HG03442 (cell line): ENCODE measurements at regions not wholly inside any gene's neighbourhood (a gene's known extent, or its start where the extent isn't known, plus 50 kb on each side); places are given as distances from the start of the nearest gene placed in this dataset.
"Not testable (repeated sequence)": the region's sequence is repeated elsewhere in the genome, so short reads cannot be mapped to it uniquely, and the experiment has no call there.

Experiments
- ATAC-seq: cut with Tn5 transposase; IDR thresholded peaks from one replicate; pipeline ENCODE4 v1.9.1; 2021; ENCODE audit warnings: mild to moderate bottlenecking, moderate library complexity; ENCODE audit not compliant: unreplicated experiment

DNA sequence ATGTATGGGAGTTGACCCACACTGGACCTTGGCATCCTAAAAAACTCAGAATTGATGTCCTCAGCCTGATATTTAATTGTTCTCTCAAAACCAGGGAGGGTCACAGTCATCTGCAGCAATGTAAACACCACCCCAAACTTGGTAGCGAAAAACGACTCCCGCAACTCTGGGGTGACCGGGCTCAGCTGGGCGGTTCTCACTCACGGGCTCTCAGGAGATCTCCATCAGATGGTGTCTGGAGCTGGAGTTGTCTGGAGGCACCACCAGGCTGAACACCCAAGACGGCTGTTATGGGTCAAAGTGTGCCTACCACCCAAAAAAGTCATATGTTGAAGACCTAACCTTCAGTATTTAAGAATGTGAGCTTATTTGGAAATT is 50.9 kb upstream of the NXT1 start:
- ATAC-seq, result no peak

DNA sequence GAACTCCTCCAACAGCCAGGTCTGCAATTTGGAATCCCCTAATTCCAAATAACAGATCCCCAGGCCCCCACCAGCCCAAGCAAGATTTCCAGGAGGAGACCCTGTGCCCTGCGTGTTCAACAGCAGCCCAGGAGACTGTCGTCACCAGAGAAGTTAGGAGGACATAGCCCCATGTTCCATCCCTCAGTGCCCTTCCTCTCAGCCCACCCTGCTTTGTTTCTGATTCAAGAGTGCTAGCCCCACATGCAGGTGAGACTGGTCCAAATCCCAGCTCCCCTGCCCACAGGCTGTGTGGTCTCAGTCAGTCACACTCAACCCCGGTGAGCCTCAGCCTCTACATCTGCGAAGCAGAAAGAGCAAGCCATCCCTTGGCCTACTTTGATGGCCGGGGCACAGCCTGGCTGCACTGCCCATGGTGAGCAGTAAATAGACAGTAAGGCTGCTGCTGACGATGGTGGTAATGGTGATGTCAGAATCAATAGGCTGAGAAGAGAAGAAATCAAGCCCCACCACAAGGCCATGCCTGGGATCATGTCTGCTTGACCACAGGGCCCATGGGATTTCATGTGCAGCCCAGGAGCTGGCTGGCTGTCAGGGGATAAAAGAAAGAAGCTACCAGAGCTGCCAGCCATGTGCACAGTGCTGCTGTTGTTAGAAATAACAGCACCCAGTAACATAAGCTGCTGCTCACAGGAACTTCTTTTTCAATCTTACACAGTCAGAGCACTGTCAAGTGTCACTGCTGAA is 51.5 kb upstream of the NXT1 start:
- no peak for ATAC-seq

DNA sequence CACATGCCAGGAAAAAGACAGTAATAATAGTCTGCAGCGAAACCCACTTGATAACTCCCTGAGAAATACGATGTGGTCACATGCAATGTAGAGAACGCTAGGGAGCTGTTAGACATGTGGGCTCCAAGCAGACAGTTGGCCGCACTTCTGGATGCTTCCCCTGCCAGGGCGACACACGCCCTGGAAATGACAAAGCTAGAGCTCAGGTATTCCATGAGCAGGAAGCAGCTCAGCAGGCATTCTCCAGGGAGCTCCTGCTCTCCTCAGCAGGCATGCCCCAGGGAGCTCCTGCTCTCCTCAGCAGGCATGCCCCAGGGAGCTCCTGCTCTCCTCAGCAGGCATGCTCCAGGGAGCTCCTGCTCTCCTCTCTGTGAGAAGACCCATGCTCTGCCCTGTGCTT is 52.4 kb upstream of the NXT1 start:
- ATAC-seq, result no peak

DNA sequence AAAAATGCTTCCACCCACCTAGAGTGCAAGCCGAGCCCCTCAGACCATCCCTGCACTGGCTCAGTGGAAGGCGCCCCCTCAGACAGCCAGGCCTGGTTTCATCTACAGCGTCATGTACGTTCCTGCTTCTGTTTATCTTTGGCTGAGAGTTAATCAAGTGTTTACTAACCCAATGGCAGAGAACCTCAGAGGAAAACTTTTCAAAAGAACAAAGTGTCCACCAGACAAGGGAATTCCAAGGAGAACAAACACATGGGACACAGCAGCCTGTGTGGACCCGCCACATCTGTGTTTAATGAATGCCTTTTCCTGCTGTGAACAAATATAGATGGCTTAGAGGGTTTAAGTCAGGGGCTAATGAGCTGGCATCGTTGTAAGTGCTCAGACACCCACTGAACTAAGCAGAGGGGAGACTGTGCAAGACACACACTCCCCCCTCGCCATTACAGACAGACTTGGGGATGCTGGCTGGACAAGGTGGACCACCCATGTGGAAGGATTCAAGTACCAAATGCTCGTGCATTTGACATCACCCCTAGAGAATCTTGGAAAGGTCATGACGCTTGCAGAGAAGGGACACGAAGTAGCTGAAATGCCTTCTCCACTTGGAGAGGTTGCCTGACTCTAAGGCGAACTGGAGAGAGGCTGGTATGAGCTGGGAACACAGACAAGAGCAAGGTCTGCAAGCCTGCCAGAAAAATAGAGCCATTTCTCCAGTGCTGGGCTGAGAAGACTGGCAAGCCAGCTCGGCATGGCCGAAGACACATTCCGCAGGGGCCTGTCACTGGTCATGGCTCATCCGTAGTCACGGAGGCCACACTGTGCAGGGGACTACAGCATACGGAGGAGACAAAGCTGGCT is 53.5 kb upstream of the NXT1 start:
- no peak for ATAC-seq

- ATAC-seq, result no peak
Measured at GRCh38 chr20:23295934-23296333, 54.7 kb upstream of the NXT1 start.

DNA sequence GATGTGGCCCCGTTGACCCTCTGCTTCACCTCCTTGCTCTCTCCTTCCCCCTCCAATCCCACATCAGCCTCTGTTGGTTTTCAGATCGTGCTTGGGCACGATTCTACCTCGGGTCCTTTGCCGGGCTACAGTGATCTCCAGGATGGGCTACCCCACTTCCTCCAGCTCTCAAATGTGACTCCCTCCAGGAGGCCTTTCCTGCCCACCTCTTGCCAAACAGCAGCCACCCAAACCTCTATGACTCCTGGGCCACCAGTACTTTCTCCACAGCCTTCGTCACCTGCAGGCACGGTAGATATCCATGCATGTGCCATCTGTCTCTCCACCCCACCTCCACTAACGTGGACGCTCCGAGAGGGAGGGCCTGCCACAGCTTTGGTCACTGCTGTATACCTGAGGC is 55.9 kb upstream of the NXT1 start:
- no peak for ATAC-seq

- no peak for ATAC-seq
Measured at GRCh38 chr20:23294166-23294565, 56.4 kb upstream of the NXT1 start.

- ATAC-seq, result no peak
Measured at GRCh38 chr20:23293689-23294088, 56.9 kb upstream of the NXT1 start.

DNA sequence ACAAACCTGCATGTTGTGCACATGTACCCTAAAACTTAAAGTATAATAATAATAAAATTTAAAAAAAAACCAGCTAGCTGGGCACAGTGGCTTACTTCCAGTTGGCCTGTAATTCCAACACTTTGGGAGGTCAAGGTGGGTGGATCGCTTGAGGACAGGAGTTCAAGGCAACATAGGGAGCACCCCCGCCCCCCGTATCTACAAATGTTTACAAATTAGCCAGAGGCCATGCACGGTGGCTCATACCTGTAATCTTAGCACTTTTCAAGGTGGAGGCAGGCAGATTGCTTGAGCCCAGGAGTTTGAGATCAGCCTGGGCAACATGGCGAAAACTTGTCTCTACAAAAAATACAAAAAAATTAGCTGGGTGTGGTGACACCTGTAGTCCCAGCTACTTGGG is 58.3 kb upstream of the NXT1 start:
- not testable (repeated sequence) for ATAC-seq

- ATAC-seq, result no peak
Measured at GRCh38 chr20:23291575-23292240, 58.9 kb upstream of the NXT1 start.

DNA sequence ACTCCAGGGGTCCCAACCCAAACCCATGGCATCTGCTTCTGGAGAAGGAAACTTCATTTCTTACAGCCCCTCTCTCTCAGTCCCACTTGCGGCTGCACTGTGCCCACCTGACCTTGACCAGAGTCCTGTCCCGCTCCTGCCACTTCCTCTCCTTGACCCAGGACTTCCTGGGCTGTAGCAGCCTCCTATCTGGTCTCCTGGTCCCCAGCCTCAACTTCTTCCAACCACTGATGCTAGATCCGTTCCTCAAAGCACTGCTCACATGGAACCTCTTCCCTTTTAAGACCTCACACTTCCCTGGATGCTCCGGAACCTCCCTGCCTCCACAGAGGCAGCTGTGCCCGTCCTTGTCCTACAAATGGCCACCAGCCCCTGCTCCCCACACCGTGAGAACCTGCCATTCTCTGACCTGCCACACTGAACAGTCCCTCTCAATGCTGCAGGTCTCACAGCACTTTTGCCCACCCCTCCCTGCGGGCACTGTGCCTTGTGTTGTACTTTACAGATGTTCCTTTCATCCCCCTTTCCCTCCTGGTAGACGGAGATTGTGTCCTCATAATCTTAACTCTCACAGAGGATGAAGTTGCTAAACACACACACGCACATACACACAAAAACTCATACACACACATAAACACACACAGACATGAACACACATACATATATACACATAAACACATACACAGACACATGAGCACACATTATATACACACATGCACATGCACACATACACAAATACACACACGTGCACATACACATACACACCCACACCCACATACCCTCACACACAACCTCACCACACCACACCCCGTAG is 59.6 kb upstream of the NXT1 start:
- ATAC-seq, result no peak

DNA sequence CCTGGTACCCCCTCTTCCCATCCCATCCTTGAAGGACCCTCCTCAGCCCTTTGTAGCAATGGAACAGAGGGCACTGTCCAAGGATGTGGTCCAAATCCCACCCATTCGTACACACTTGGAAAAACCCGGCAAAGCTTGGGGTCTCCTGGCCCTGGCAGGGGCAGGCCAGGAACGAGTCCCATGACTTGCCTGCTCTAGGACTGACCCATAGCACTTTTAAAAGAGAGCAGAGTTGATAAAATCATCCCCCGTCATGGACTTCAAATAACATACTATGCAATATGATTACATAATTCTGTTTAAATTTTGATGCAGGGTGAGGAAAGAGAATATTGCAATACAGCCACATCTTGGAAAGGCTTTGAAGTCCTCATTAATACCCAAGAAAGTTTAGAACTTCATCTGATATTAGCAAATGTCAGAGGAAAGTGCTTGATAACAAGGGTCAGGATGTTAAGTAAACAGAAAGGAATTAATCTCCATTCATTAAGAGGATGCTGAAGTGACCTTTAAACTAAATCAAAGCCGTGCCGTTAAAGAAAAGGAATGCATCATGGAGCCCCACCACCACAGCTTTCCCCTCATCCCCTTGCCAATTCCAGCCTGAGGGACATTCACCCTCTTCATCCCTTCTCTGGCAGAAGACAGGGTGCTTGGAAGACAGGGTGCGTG is 60.7 kb upstream of the NXT1 start:
- no peak for ATAC-seq

GRCh38 chr20:23289249-23289648 is 61.3 kb upstream of the NXT1 start:
- ATAC-seq, result no peak

GRCh38 chr20:23287354-23288190 is 63.0 kb upstream of the NXT1 start:
- ATAC-seq, result no peak

DNA sequence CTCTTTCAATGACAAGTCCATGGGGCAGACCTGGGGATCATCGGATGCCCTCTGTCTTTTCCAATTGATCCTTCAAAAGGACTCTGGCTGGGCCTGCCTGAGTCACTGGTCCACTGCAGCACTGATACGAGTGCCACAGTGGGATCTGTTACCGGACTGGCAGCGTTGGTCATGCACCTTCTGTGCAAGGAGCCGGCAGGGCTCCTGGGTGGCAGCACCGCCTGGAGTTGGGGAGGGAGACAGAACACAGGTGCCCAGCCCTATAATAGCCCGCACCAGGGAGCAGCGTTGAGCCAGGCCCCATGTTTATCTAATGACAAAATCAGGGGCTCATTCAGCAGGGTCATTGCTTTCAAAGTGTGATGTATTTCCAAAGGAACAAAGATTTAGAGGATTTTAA is 64.2 kb upstream of the NXT1 start:
- no peak for ATAC-seq

GRCh38 chr20:23285536-23285935 is 65.1 kb upstream of the NXT1 start:
- no peak for ATAC-seq

DNA sequence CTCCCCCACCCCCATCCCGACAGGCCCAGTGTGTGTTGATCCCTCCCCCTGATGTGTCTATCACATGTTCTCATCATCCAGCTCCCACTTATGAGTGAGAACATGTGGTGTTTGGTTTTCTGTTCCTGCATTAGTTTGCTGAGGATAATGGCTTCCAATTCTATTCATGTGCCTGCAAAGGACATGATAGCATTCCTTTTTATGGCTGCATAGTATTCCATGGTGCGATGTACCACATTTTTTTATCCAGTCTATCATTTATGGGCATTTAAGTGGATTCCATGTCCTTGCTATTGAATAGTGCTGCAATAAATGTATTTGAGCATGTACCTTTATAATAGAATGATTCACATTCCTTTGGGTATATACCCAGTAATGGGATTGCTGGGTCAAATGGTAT is 66.6 kb upstream of the NXT1 start:
- ATAC-seq, result no peak

DNA sequence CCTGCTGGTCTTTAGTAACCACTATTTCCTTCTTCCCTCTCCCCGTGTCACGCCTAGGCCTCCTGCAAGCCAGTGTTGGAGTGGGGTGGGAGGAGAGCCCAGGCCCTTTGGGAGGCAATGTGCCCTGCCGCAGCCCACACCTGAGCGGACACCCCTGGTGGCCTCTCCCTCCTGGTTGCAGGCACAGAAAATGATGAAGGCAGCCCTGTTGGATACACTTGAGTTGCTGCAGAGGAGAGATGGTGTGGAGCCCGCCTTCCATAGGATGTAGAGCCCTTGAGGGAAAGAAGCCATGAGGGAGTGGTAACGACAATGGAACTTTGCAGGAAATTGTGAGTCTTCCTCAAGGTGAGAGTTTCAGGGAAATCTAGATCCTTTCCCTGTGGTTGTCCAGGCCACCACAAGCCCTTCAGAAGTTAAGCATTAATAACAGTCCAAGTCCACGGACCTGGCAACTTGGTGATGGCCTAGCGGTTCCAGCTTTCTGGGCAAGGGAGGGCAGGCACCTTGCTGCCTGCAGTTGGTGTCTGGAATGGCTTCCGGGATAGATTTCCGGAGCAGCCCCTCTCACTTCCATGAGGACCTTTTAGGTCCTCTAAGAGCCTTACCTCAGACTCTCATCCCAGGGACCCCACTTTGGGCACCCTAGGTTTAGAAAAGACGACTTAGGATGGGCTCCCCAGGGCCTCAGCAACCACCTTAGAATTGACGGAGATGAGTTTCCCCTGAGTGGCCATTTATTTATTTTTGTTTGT is 67.3 kb upstream of the NXT1 start:
- no peak for ATAC-seq

DNA sequence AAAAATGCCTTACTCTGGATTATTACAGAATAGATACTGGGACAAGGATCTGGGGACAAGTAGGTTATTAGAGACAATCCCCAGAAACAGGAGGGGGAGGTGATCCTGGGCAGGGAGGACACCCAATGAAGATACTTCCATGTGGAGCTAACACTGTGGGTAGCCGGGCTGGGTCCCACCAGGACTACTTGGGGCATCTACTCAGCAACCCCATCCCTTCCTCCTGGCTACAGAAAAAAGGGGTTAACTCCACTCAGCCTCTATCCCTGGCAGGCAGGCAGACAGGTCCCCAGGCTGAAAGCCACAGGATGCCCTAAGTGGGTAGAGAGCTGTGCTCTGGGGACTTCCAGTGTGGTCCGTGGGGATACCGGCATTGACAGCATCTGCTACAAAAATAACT is 68.0 kb upstream of the NXT1 start:
- ATAC-seq, result no peak
